ENCODE measurements at regions not wholly inside any gene's neighbourhood (a gene's known extent, or its start where the extent isn't known, plus 50 kb on each side); places are given as distances from the start of the nearest gene placed in this dataset.
"Not testable (repeated sequence)": the region's sequence is repeated elsewhere in the genome, so short reads cannot be mapped to it uniquely, and the experiment has no call there.

- DNase-seq = no peak
Observed at GRCh38 chr1:88330201-88330600, 353.9 kb upstream of the PKN2 start.

- no peak for DNase-seq
Observed at GRCh38 chr1:88333086-88333695, 350.9 kb upstream of the PKN2 start.

- DNase-seq = no peak
Observed at GRCh38 chr1:88341447-88341846, 342.6 kb upstream of the PKN2 start.

GRCh38 chr1:88342081-88342480 is 342.0 kb upstream of the PKN2 start:
- not testable (repeated sequence) for DNase-seq

GRCh38 chr1:88350648-88351047 is 333.4 kb upstream of the PKN2 start:
- DNase-seq = no peak

GRCh38 chr1:88351960-88352359 is 332.1 kb upstream of the PKN2 start:
- no peak for DNase-seq

GRCh38 chr1:88354256-88354655 is 329.8 kb upstream of the PKN2 start:
- DNase-seq = no peak

GRCh38 chr1:88357729-88358128 is 326.3 kb upstream of the PKN2 start:
- DNase-seq = no peak

- no peak for DNase-seq
Observed at GRCh38 chr1:88371436-88372023, 312.5 kb upstream of the PKN2 start.

- DNase-seq = no peak
Observed at GRCh38 chr1:88375977-88376376, 308.1 kb upstream of the PKN2 start.

- no peak for DNase-seq
Observed at GRCh38 chr1:88376421-88376820, 307.7 kb upstream of the PKN2 start.

- DNase-seq = no peak
Observed at GRCh38 chr1:88378560-88378959, 305.5 kb upstream of the PKN2 start.

GRCh38 chr1:88394958-88395357 is 289.1 kb upstream of the PKN2 start:
- no peak for DNase-seq

GRCh38 chr1:88398338-88398737 is 285.7 kb upstream of the PKN2 start:
- no peak for DNase-seq

- DNase-seq = no peak
Observed at GRCh38 chr1:88399690-88400089, 284.4 kb upstream of the PKN2 start.

- DNase-seq = no peak
Observed at GRCh38 chr1:88401313-88401712, 282.8 kb upstream of the PKN2 start.

- no peak for DNase-seq
Observed at GRCh38 chr1:88404582-88404981, 279.5 kb upstream of the PKN2 start.

GRCh38 chr1:88407248-88407647 is 276.8 kb upstream of the PKN2 start:
- DNase-seq = no peak

- DNase-seq = no peak
Observed at GRCh38 chr1:88421997-88422396, 262.1 kb upstream of the PKN2 start.

GRCh38 chr1:88433556-88433955 is 250.5 kb upstream of the PKN2 start:
- no peak for DNase-seq

GRCh38 chr1:88434836-88435235 is 249.2 kb upstream of the PKN2 start:
- DNase-seq = no peak

- DNase-seq = no peak
Observed at GRCh38 chr1:88441022-88441421, 243.1 kb upstream of the PKN2 start.

GRCh38 chr1:88451856-88452255 is 232.2 kb upstream of the PKN2 start:
- DNase-seq = no peak

GRCh38 chr1:88453295-88453694 is 230.8 kb upstream of the PKN2 start:
- DNase-seq = no peak

- DNase-seq = no peak
Observed at GRCh38 chr1:88454781-88455180, 229.3 kb upstream of the PKN2 start.

All from NCI-H446 treated with DMSO at 0.1 percent for 48 hours (cell line).